ENCODE measurements at regions not wholly inside any gene's neighbourhood (a gene's known extent, or its start where the extent isn't known, plus 50 kb on each side); places are given as distances from the start of the nearest gene placed in this dataset.
"Not testable (repeated sequence)": the region's sequence is repeated elsewhere in the genome, so short reads cannot be mapped to it uniquely, and the experiment has no call there.

- DNase-seq (ENCODE audit: low spot score): no peak
- intact Hi-C loops (cut with DNase I): no loop called here
These were observed 180.8 kb upstream of the PLN start for GRCh38 chr6:118367314-118367713.

GRCh38 chr6:118370722-118371121, 177.4 kb upstream of the PLN start:
- no peak for DNase-seq (ENCODE audit: low spot score)
- intact Hi-C loops (cut with DNase I): loop anchor here in 1 of 2 donors (5.0 kb wide), 1 partner anchor 693 kb away; the partner anchor contains the start of gene NUS1

- intact Hi-C loops (cut with DNase I): loop anchor here in 1 of 2 donors (5.0 kb wide), 1 partner anchor 695 kb away; the partner anchor contains the start of gene NUS1
- no peak for DNase-seq (ENCODE audit: low spot score)
These were observed 176.1 kb upstream of the PLN start for GRCh38 chr6:118371955-118372354.

- no peak for DNase-seq (ENCODE audit: low spot score)
- intact Hi-C loops (cut with DNase I): loop anchor here in 1 of 2 donors (5.0 kb wide), 1 partner anchor 695 kb away; the partner anchor contains the start of gene NUS1
These were observed 175.7 kb upstream of the PLN start for GRCh38 chr6:118372413-118372812.

- no peak for DNase-seq (ENCODE audit: low spot score)
- intact Hi-C loops (cut with DNase I): no loop called here
These were observed 170.2 kb upstream of the PLN start for GRCh38 chr6:118377711-118378414.

GRCh38 chr6:118380620-118381019, 167.5 kb upstream of the PLN start:
- DNase-seq (ENCODE audit: low spot score); intact Hi-C loops (cut with DNase I): not testable (repeated sequence)

- no peak for DNase-seq (ENCODE audit: low spot score)
- intact Hi-C loops (cut with DNase I): no loop called here
These were observed 166.0 kb upstream of the PLN start for GRCh38 chr6:118382126-118382525.

GRCh38 chr6:118383924-118384323, 164.2 kb upstream of the PLN start:
- intact Hi-C loops (cut with DNase I): no loop called here
- no peak for DNase-seq (ENCODE audit: low spot score)

- intact Hi-C loops (cut with DNase I): no loop called here
- no peak for DNase-seq (ENCODE audit: low spot score)
These were observed 161.1 kb upstream of the PLN start for GRCh38 chr6:118386975-118387374.

GRCh38 chr6:118387921-118388701, 160.0 kb upstream of the PLN start:
- DNase-seq (ENCODE audit: low spot score): no peak
- intact Hi-C loops (cut with DNase I): no loop called here

GRCh38 chr6:118391086-118391485, 157.0 kb upstream of the PLN start:
- intact Hi-C loops (cut with DNase I): no loop called here

GRCh38 chr6:118394106-118394505, 154.0 kb upstream of the PLN start:
- intact Hi-C loops (cut with DNase I): no loop called here
- no peak for DNase-seq (ENCODE audit: low spot score)

More at GRCh38 chr6:118391086-118391485, 157.0 kb upstream of the PLN start:
- DNase-seq (ENCODE audit: low spot score): no peak

GRCh38 chr6:118396969-118397368, 151.1 kb upstream of the PLN start:
- no peak for DNase-seq (ENCODE audit: low spot score)

GRCh38 chr6:118397671-118398465, 150.2 kb upstream of the PLN start:
- DNase-seq (ENCODE audit: low spot score): no peak
- intact Hi-C loops (cut with DNase I): no loop called here

More at GRCh38 chr6:118396969-118397368, 151.1 kb upstream of the PLN start:
- intact Hi-C loops (cut with DNase I): no loop called here

GRCh38 chr6:118400098-118400497, 148.0 kb upstream of the PLN start:
- DNase-seq (ENCODE audit: low spot score): no peak
- intact Hi-C loops (cut with DNase I): no loop called here

GRCh38 chr6:118400582-118400981, 147.5 kb upstream of the PLN start:
- intact Hi-C loops (cut with DNase I): no loop called here
- no peak for DNase-seq (ENCODE audit: low spot score)

GRCh38 chr6:118401325-118401975, 146.6 kb upstream of the PLN start:
- intact Hi-C loops (cut with DNase I): no loop called here
- DNase-seq (ENCODE audit: low spot score): no peak

GRCh38 chr6:118403036-118403435, 145.1 kb upstream of the PLN start:
- no peak for DNase-seq (ENCODE audit: low spot score)
- intact Hi-C loops (cut with DNase I): no loop called here

- intact Hi-C loops (cut with DNase I): no loop called here
- no peak for DNase-seq (ENCODE audit: low spot score)
These were observed 139.2 kb upstream of the PLN start for GRCh38 chr6:118408863-118409262.
